GM23338 (cell line): ENCODE measurements at regions not wholly inside any gene's neighbourhood (a gene's known extent, or its start where the extent isn't known, plus 50 kb on each side); places are given as distances from the start of the nearest gene placed in this dataset.

Source experiments
- ATAC-seq: fragments of 200-7000 bp; cut with Tn5 transposase; 3 replicates; pipeline ENCODE4 v1.9.1; 2020
- DNase-seq: peaks from one replicate; pipeline ENCODE4 v3.0.0-alpha.2; 2015; ENCODE audit warnings: low spot score
- H2AFZ ChIP-seq: fragments of 200-600 bp; sonication (generic); 2 replicates; pipeline ENCODE4 v1.8.0; 2016; ENCODE audit warnings: antibody characterized with exemption, mild to moderate bottlenecking, moderate library complexity
- H3F3A ChIP-seq: fragments of 200-600 bp; sonication (generic); replicated peaks from 2 replicates; pipeline ENCODE4 v1.8.0; 2017; ENCODE audit warnings: antibody characterized with exemption, mixed run types, low read depth
- H3K27ac ChIP-seq: fragments of 200-600 bp; sonication (generic); 2 replicates; pipeline ENCODE4 v1.6.1; 2016; ENCODE audit warnings: low read depth
- H3K27me3 ChIP-seq: fragments of 200-600 bp; sonication (generic); 2 replicates; pipeline ENCODE4 v1.8.0; 2016; ENCODE audit warnings: mild to moderate bottlenecking, mixed run types, moderate library complexity; ENCODE audit not compliant: insufficient read depth
- H3K36me3 ChIP-seq: fragments of 200-600 bp; sonication (generic); 2 replicates; pipeline ENCODE4 v1.8.0; 2016; ENCODE audit warnings: mild to moderate bottlenecking; ENCODE audit not compliant: insufficient read depth
- H3K4me1 ChIP-seq: fragments of 200-600 bp; sonication (generic); 2 replicates; pipeline ENCODE4 v1.8.0; 2016; ENCODE audit warnings: mild to moderate bottlenecking, moderate library complexity; ENCODE audit not compliant: insufficient read depth
- H3K4me2 ChIP-seq: fragments of 200-600 bp; sonication (generic); 2 replicates; pipeline ENCODE4 v1.7.1; 2017; ENCODE audit warnings: mixed run types
- H3K4me3 ChIP-seq: fragments of 200-600 bp; sonication (generic); 2 replicates; pipeline ENCODE4 v1.6.1; 2016; ENCODE audit warnings: mixed run types
- H3K79me2 ChIP-seq: fragments of 200-600 bp; sonication (generic); replicated peaks from 2 replicates; pipeline ENCODE4 v1.8.0; 2017; ENCODE audit warnings: mild to moderate bottlenecking; ENCODE audit not compliant: insufficient read depth
- H3K9me2 ChIP-seq: fragments of 200-600 bp; sonication (generic); 2 replicates; pipeline ENCODE4 v1.8.0; 2017; ENCODE audit not compliant: insufficient read depth
- H4K20me1 ChIP-seq: fragments of 200-600 bp; sonication (generic); replicated peaks from 2 replicates; pipeline ENCODE4 v1.8.0; 2017; ENCODE audit warnings: mild to moderate bottlenecking; ENCODE audit not compliant: insufficient read depth
- H3K27ac Mint-ChIP-seq: 2 replicates; pipeline ENCODE4 v1.8.0; 2020; ENCODE audit warnings: inconsistent platforms, mild to moderate bottlenecking, moderate library complexity, mixed read lengths
- H3K27me3 Mint-ChIP-seq: 3 replicates; pipeline ENCODE4 v1.8.0; 2022; ENCODE audit warnings: low read depth, mild to moderate bottlenecking, moderate library complexity, mixed read lengths, inconsistent platforms; ENCODE audit not compliant: insufficient read depth, poor library complexity
- H3K36me3 Mint-ChIP-seq: 3 replicates; pipeline ENCODE4 v1.8.0; 2021; ENCODE audit warnings: low read depth, mild to moderate bottlenecking, inconsistent platforms, moderate library complexity, mixed read lengths
- H3K4me1 Mint-ChIP-seq: 3 replicates; pipeline ENCODE4 v1.8.0; 2020; ENCODE audit warnings: mild to moderate bottlenecking, inconsistent platforms, mixed read lengths
- H3K4me3 Mint-ChIP-seq: 3 replicates; pipeline ENCODE4 v1.8.0; 2021; ENCODE audit warnings: moderate library complexity, mild to moderate bottlenecking, inconsistent platforms, mixed read lengths
- H3K9me3 Mint-ChIP-seq: 3 replicates; pipeline ENCODE4 v1.8.0; 2020; ENCODE audit warnings: moderate library complexity, mild to moderate bottlenecking, inconsistent platforms, mixed read lengths
- CTCF ChIP-seq, 2 experiments: fragments of 200-600 bp in 1 of 2; sonication (generic) in 1 of 2; conservative IDR thresholded peaks; 2 replicates each; pipeline versions ENCODE4 v1.5.1 to v1.6.1; 2016 to 2017; ENCODE audit warnings: antibody characterized with exemption in 2 of 2, low read depth in 2 of 2, mild to moderate bottlenecking in 2 of 2, moderate library complexity in 1 of 2
- EZH2 ChIP-seq: fragments of 200-600 bp; sonication (generic); IDR thresholded peaks from one replicate; pipeline ENCODE4 v1.8.0; 2017; ENCODE audit warnings: antibody characterized with exemption, mild to moderate bottlenecking, low read depth; ENCODE audit not compliant: unreplicated experiment
- EZH2phosphoT487 ChIP-seq: fragments of 200-600 bp; sonication (generic); IDR thresholded peaks from one replicate; pipeline ENCODE4 v1.8.1; 2018; ENCODE audit warnings: antibody characterized with exemption; ENCODE audit not compliant: unreplicated experiment
- JUNB ChIP-seq: IDR thresholded peaks from one replicate; pipeline ENCODE4 v1.6.1; 2016; ENCODE audit warnings: antibody characterized with exemption; ENCODE audit not compliant: unreplicated experiment
- STAT1 ChIP-seq: IDR thresholded peaks from one replicate; pipeline ENCODE4 v1.6.1; 2016; ENCODE audit warnings: antibody characterized with exemption; ENCODE audit not compliant: unreplicated experiment
- ZNF114 ChIP-seq: fragments of 250-450 bp; sonication (Bioruptor Pico); IDR thresholded peaks from 2 replicates; pipeline ENCODE4 v1.5.0; 2020; ENCODE audit warnings: mild to moderate bottlenecking, moderate library complexity
- ZNF331 ChIP-seq: fragments of 250-450 bp; sonication (Bioruptor Pico); IDR thresholded peaks from 2 replicates; pipeline ENCODE4 v1.5.0; 2020; ENCODE audit warnings: low read depth, mild to moderate bottlenecking, moderate library complexity
- TF ChIP-seq, protein P1 (sequence below): IDR thresholded peaks from 2 replicates; pipeline ENCODE4 v1.6.1; 2016; ENCODE audit warnings: antibody characterized with exemption
- TF ChIP-seq, protein P2 (sequence below): fragments of 250-450 bp; sonication (Bioruptor Pico); IDR thresholded peaks from 2 replicates; pipeline ENCODE4 v1.5.0; 2020; ENCODE audit warnings: mild to moderate bottlenecking, moderate library complexity
- TF ChIP-seq, protein P3 (sequence below): IDR thresholded peaks from one replicate; pipeline ENCODE4 v1.6.1; 2018; ENCODE audit warnings: antibody characterized with exemption; ENCODE audit not compliant: unreplicated experiment

DNA sequence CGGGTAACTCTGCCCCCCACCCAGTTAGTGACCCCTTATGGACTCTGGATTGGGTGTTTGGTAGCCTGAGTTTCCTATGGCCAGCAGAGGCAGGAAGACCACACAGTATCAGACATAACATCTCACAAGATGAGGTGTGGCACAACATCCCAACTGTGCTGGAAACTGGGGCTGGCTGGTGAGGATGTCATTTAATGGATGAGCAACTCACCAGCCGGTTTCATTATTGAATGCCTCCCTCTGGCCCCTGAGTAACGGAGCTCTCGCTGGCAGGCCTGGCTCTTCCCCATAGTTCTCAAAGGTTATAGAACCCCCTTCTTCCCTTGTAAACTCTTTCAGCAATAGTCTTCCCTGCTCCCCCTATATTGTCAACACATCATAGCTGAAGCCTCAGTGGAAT is 195.0 kb downstream of the BCL11A start (continued):
- TF ChIP-seq EZH2phosphoT487: no peak
- TF ChIP-seq CTCF (conservative IDR thresholded peaks at IDR 0.05; ENCODE audit: low read depth in 2 of 2): no peak
- no peak for TF ChIP-seq ZNF114 (CRISPR knock-in tag)
- TF ChIP-seq, protein P1, sequence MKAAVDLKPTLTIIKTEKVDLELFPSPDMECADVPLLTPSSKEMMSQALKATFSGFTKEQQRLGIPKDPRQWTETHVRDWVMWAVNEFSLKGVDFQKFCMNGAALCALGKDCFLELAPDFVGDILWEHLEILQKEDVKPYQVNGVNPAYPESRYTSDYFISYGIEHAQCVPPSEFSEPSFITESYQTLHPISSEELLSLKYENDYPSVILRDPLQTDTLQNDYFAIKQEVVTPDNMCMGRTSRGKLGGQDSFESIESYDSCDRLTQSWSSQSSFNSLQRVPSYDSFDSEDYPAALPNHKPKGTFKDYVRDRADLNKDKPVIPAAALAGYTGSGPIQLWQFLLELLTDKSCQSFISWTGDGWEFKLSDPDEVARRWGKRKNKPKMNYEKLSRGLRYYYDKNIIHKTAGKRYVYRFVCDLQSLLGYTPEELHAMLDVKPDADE: no peak

- H3K79me2 ChIP-seq: no peaks in the 10 kb centered on the region
- H3K27ac ChIP-seq: no peak overlapping the region
- no peak overlapping the region for H3K4me3 ChIP-seq
- H3K27me3 ChIP-seq: no peaks in the 10 kb centered on the region
- Mint-ChIP-seq H3K4me3 (no peak overlapping the region), H3K36me3 (no peaks in the 10 kb centered on the region; the same call in 2 of the 3 replicates), H3K9me3 (no peaks in the 10 kb centered on the region), H3K27ac (no peak overlapping the region), H3K27me3 (no peaks in the 10 kb centered on the region), H3K4me1 (peaks cover 33% of the 10 kb centered on the region)
- ATAC-seq (no peak), DNase-seq (no peak)
- no peak overlapping the region for H3K4me2 ChIP-seq
- no peaks in the 10 kb centered on the region for H3F3A ChIP-seq
- H2AFZ ChIP-seq: no peak overlapping the region
- no peaks in the 10 kb centered on the region for H3K36me3 ChIP-seq
- H4K20me1 ChIP-seq: no peaks in the 10 kb centered on the region
- H3K4me1 ChIP-seq: no peaks in the 10 kb centered on the region
- peaks cover 28% of the 10 kb centered on the region for H3K9me2 ChIP-seq
- no peak for TF ChIP-seq JUNB
- no peak for TF ChIP-seq EZH2phosphoT487
- TF ChIP-seq, protein P1: no peak
- TF ChIP-seq EZH2: no peak
- TF ChIP-seq, protein P2, sequence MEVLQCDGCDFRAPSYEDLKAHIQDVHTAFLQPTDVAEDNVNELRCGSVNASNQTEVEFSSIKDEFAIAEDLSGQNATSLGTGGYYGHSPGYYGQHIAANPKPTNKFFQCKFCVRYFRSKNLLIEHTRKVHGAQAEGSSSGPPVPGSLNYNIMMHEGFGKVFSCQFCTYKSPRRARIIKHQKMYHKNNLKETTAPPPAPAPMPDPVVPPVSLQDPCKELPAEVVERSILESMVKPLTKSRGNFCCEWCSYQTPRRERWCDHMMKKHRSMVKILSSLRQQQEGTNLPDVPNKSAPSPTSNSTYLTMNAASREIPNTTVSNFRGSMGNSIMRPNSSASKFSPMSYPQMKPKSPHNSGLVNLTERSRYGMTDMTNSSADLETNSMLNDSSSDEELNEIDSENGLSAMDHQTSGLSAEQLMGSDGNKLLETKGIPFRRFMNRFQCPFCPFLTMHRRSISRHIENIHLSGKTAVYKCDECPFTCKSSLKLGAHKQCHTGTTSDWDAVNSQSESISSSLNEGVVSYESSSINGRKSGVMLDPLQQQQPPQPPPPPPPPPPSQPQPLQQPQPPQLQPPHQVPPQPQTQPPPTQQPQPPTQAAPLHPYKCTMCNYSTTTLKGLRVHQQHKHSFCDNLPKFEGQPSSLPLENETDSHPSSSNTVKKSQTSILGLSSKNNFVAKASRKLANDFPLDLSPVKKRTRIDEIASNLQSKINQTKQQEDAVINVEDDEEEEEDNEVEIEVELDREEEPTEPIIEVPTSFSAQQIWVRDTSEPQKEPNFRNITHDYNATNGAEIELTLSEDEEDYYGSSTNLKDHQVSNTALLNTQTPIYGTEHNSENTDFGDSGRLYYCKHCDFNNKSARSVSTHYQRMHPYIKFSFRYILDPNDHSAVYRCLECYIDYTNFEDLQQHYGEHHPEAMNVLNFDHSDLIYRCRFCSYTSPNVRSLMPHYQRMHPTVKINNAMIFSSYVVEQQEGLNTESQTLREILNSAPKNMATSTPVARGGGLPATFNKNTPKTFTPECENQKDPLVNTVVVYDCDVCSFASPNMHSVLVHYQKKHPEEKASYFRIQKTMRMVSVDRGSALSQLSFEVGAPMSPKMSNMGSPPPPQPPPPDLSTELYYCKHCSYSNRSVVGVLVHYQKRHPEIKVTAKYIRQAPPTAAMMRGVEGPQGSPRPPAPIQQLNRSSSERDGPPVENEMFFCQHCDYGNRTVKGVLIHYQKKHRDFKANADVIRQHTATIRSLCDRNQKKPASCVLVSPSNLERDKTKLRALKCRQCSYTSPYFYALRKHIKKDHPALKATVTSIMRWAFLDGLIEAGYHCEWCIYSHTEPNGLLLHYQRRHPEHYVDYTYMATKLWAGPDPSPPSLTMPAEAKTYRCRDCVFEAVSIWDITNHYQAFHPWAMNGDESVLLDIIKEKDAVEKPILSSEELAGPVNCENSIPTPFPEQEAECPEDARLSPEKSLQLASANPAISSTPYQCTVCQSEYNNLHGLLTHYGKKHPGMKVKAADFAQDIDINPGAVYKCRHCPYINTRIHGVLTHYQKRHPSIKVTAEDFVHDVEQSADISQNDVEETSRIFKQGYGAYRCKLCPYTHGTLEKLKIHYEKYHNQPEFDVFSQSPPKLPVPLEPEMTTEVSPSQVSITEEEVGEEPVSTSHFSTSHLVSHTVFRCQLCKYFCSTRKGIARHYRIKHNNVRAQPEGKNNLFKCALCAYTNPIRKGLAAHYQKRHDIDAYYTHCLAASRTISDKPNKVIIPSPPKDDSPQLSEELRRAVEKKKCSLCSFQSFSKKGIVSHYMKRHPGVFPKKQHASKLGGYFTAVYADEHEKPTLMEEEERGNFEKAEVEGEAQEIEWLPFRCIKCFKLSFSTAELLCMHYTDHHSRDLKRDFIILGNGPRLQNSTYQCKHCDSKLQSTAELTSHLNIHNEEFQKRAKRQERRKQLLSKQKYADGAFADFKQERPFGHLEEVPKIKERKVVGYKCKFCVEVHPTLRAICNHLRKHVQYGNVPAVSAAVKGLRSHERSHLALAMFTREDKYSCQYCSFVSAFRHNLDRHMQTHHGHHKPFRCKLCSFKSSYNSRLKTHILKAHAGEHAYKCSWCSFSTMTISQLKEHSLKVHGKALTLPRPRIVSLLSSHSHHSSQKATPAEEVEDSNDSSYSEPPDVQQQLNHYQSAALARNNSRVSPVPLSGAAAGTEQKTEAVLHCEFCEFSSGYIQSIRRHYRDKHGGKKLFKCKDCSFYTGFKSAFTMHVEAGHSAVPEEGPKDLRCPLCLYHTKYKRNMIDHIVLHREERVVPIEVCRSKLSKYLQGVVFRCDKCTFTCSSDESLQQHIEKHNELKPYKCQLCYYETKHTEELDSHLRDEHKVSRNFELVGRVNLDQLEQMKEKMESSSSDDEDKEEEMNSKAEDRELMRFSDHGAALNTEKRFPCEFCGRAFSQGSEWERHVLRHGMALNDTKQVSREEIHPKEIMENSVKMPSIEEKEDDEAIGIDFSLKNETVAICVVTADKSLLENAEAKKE (CRISPR knock-in tag): no peak
- no peak for TF ChIP-seq STAT1
- TF ChIP-seq ZNF331 (CRISPR knock-in tag): no peak
- TF ChIP-seq, protein P3, sequence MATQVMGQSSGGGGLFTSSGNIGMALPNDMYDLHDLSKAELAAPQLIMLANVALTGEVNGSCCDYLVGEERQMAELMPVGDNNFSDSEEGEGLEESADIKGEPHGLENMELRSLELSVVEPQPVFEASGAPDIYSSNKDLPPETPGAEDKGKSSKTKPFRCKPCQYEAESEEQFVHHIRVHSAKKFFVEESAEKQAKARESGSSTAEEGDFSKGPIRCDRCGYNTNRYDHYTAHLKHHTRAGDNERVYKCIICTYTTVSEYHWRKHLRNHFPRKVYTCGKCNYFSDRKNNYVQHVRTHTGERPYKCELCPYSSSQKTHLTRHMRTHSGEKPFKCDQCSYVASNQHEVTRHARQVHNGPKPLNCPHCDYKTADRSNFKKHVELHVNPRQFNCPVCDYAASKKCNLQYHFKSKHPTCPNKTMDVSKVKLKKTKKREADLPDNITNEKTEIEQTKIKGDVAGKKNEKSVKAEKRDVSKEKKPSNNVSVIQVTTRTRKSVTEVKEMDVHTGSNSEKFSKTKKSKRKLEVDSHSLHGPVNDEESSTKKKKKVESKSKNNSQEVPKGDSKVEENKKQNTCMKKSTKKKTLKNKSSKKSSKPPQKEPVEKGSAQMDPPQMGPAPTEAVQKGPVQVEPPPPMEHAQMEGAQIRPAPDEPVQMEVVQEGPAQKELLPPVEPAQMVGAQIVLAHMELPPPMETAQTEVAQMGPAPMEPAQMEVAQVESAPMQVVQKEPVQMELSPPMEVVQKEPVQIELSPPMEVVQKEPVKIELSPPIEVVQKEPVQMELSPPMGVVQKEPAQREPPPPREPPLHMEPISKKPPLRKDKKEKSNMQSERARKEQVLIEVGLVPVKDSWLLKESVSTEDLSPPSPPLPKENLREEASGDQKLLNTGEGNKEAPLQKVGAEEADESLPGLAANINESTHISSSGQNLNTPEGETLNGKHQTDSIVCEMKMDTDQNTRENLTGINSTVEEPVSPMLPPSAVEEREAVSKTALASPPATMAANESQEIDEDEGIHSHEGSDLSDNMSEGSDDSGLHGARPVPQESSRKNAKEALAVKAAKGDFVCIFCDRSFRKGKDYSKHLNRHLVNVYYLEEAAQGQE: no peak
These were observed 195.5 kb downstream of the BCL11A start for GRCh38 chr2:60357996-60358395.
